HAP-1 (cell line): ENCODE measurements at regions not wholly inside any gene's neighbourhood (a gene's known extent, or its start where the extent isn't known, plus 50 kb on each side); places are given as distances from the start of the nearest gene placed in this dataset.

ENCODE experiments used
- DNase-seq, 2 experiments: peaks; one replicate each; pipeline ENCODE4 v3.0.0-alpha.2; 2016 to 2020; ENCODE audit warnings: low spot score in 2 of 2
- H3K27me3 ChIP-seq: fragments of 250-450 bp; sonication (Bioruptor Pico); 2 replicates; pipeline ENCODE4 v1.5.1; 2020; ENCODE audit warnings: low read depth, mild to moderate bottlenecking, moderate library complexity
- H3K36me3 ChIP-seq: fragments of 250-450 bp; sonication (Bioruptor Pico); replicated peaks from 2 replicates; pipeline ENCODE4 v1.5.1; 2020; ENCODE audit warnings: mild to moderate bottlenecking
- H3K4me1 ChIP-seq: fragments of 250-450 bp; sonication (Bioruptor Pico); 2 replicates; pipeline ENCODE4 v1.5.1; 2020; ENCODE audit warnings: mild to moderate bottlenecking
- H3K4me3 ChIP-seq: fragments of 250-450 bp; sonication (Bioruptor Pico); 2 replicates; pipeline ENCODE4 v1.5.1; 2020; ENCODE audit warnings: mild to moderate bottlenecking, moderate library complexity
- H3K9me3 ChIP-seq: fragments of 250-450 bp; sonication (Bioruptor Pico); 2 replicates; pipeline ENCODE4 v1.5.1; 2020; ENCODE audit warnings: mild to moderate bottlenecking, moderate library complexity
- in situ Hi-C: fragments of 300-500 bp; cut with MboI; formaldehyde crosslinking; loops from 3 replicates; pipeline ENCODE4 v1.14.3; 2020; ENCODE audit warnings: low sequenced_read_pairs, inconsistent platforms, mixed read lengths

GRCh38 chr12:69102856-69103255, 136.5 kb upstream of the CPSF6 start:
- H3K27me3 ChIP-seq, result no peaks in the 10 kb centered on the region
- no peak overlapping the region for H3K4me3 ChIP-seq
- H3K4me1 ChIP-seq, result peaks cover 5% of the 10 kb centered on the region
- H3K9me3 ChIP-seq, result no peaks in the 10 kb centered on the region
- DNase-seq, result no peak
- no peaks in the 10 kb centered on the region for H3K36me3 ChIP-seq
- in situ Hi-C loops, result no loop called here

GRCh38 chr12:69105101-69105962, 134.0 kb upstream of the CPSF6 start:
- in situ Hi-C loops, result no loop called here
- Histone ChIP-seq H3K9me3 (no peaks in the 10 kb centered on the region), H3K36me3 (no peaks in the 10 kb centered on the region), H3K27me3 (no peaks in the 10 kb centered on the region), H3K4me3 (no peak overlapping the region), H3K4me1 (no peaks in the 10 kb centered on the region)
- no peak for DNase-seq

GRCh38 chr12:69106482-69107118, 132.8 kb upstream of the CPSF6 start:
- in situ Hi-C loops, result no loop called here
- Histone ChIP-seq H3K27me3 (no peaks in the 10 kb centered on the region), H3K9me3 (no peaks in the 10 kb centered on the region), H3K4me1 (no peaks in the 10 kb centered on the region), H3K36me3 (no peaks in the 10 kb centered on the region), H3K4me3 (no peak overlapping the region)
- no peak for DNase-seq

- H3K27me3 ChIP-seq, result no peaks in the 10 kb centered on the region
- in situ Hi-C loops, result no loop called here
- no peaks in the 10 kb centered on the region for H3K9me3 ChIP-seq
- no peaks in the 10 kb centered on the region for H3K36me3 ChIP-seq
- no peak for DNase-seq
- H3K4me3 ChIP-seq, result no peak overlapping the region
- H3K4me1 ChIP-seq, result no peaks in the 10 kb centered on the region
These were observed 131.8 kb upstream of the CPSF6 start for GRCh38 chr12:69107541-69107940.

GRCh38 chr12:69108037-69108436, 131.3 kb upstream of the CPSF6 start:
- Histone ChIP-seq H3K27me3 (no peaks in the 10 kb centered on the region), H3K4me3 (no peak overlapping the region), H3K9me3 (no peaks in the 10 kb centered on the region), H3K4me1 (no peaks in the 10 kb centered on the region), H3K36me3 (no peaks in the 10 kb centered on the region)
- in situ Hi-C loops, result no loop called here
- DNase-seq, result no peak

GRCh38 chr12:69112616-69113015, 126.8 kb upstream of the CPSF6 start:
- in situ Hi-C loops, result no loop called here
- no peak for DNase-seq

GRCh38 chr12:69115099-69115498, 124.3 kb upstream of the CPSF6 start:
- no peaks in the 10 kb centered on the region for H3K9me3 ChIP-seq
- in situ Hi-C loops, result no loop called here
- H3K27me3 ChIP-seq, result no peaks in the 10 kb centered on the region
- H3K4me3 ChIP-seq, result no peak overlapping the region
- no peaks in the 10 kb centered on the region for H3K36me3 ChIP-seq
- no peak for DNase-seq
- H3K4me1 ChIP-seq, result no peaks in the 10 kb centered on the region

More at GRCh38 chr12:69112616-69113015, 126.8 kb upstream of the CPSF6 start:
- Histone ChIP-seq H3K4me1 (no peaks in the 10 kb centered on the region), H3K36me3 (no peaks in the 10 kb centered on the region), H3K4me3 (no peak overlapping the region), H3K9me3 (no peaks in the 10 kb centered on the region), H3K27me3 (no peaks in the 10 kb centered on the region)

- H3K4me3 ChIP-seq, result no peak overlapping the region
- H3K9me3 ChIP-seq, result no peaks in the 10 kb centered on the region
- peak; percentile 3 to 30 for DNase-seq
- in situ Hi-C loops, result no loop called here
- H3K27me3 ChIP-seq, result no peaks in the 10 kb centered on the region
- H3K36me3 ChIP-seq, result no peaks in the 10 kb centered on the region
- H3K4me1 ChIP-seq, result no peaks in the 10 kb centered on the region
These were observed 123.4 kb upstream of the CPSF6 start for GRCh38 chr12:69115951-69116350.

- DNase-seq, result no peak
- in situ Hi-C loops, result no loop called here
- Histone ChIP-seq H3K36me3 (no peaks in the 10 kb centered on the region), H3K9me3 (no peaks in the 10 kb centered on the region), H3K4me3 (no peak overlapping the region), H3K4me1 (no peaks in the 10 kb centered on the region), H3K27me3 (no peaks in the 10 kb centered on the region)
These were observed 121.7 kb upstream of the CPSF6 start for GRCh38 chr12:69117566-69118266.

- Histone ChIP-seq H3K9me3 (no peaks in the 10 kb centered on the region), H3K36me3 (no peaks in the 10 kb centered on the region), H3K27me3 (no peaks in the 10 kb centered on the region), H3K4me3 (no peak overlapping the region), H3K4me1 (no peaks in the 10 kb centered on the region)
- in situ Hi-C loops, result no loop called here
- no peak for DNase-seq
These were observed 120.9 kb upstream of the CPSF6 start for GRCh38 chr12:69118516-69118915.

- H3K36me3 ChIP-seq, result no peaks in the 10 kb centered on the region
- no peaks in the 10 kb centered on the region for H3K4me1 ChIP-seq
- no peaks in the 10 kb centered on the region for H3K27me3 ChIP-seq
- in situ Hi-C loops, result no loop called here
- no peaks in the 10 kb centered on the region for H3K9me3 ChIP-seq
- DNase-seq, result no peak
- H3K4me3 ChIP-seq, result no peak overlapping the region
These were observed 119.6 kb upstream of the CPSF6 start for GRCh38 chr12:69119770-69120169.

GRCh38 chr12:69120354-69120753, 119.0 kb upstream of the CPSF6 start:
- Histone ChIP-seq H3K36me3 (no peaks in the 10 kb centered on the region), H3K9me3 (no peaks in the 10 kb centered on the region), H3K4me3 (no peak overlapping the region), H3K4me1 (peaks cover 2% of the 10 kb centered on the region), H3K27me3 (no peaks in the 10 kb centered on the region)
- in situ Hi-C loops, result no loop called here
- DNase-seq, result no peak

- no peak for DNase-seq
- H3K4me3 ChIP-seq, result no peak overlapping the region
- H3K4me1 ChIP-seq, result peaks cover 9% of the 10 kb centered on the region
- no peaks in the 10 kb centered on the region for H3K36me3 ChIP-seq
- in situ Hi-C loops, result no loop called here
- H3K27me3 ChIP-seq, result no peaks in the 10 kb centered on the region
- H3K9me3 ChIP-seq, result no peaks in the 10 kb centered on the region
These were observed 116.1 kb upstream of the CPSF6 start for GRCh38 chr12:69123311-69123710.
